ENCODE measurements at regions not wholly inside any gene's neighbourhood (a gene's known extent, or its start where the extent isn't known, plus 50 kb on each side); places are given as distances from the start of the nearest gene placed in this dataset.

GRCh38 chr5:135163391-135163790 lies 129.4 kb upstream of the PITX1 start:
- TF ChIP-seq CTCF (IDR thresholded peaks at IDR 0.05; ENCODE audit: low read length) (no peak), EZH2 (optimal IDR thresholded peaks at IDR 0.05; ENCODE audit: low read depth, low read length) (no peak), EZH2phosphoT487 (IDR thresholded peaks at IDR 0.05; ENCODE audit: low read length) (no peak)
